ENCODE measurements at regions not wholly inside any gene's neighbourhood (a gene's known extent, or its start where the extent isn't known, plus 50 kb on each side); places are given as distances from the start of the nearest gene placed in this dataset.
"Not testable (repeated sequence)": the region's sequence is repeated elsewhere in the genome, so short reads cannot be mapped to it uniquely, and the experiment has no call there.

DNA sequence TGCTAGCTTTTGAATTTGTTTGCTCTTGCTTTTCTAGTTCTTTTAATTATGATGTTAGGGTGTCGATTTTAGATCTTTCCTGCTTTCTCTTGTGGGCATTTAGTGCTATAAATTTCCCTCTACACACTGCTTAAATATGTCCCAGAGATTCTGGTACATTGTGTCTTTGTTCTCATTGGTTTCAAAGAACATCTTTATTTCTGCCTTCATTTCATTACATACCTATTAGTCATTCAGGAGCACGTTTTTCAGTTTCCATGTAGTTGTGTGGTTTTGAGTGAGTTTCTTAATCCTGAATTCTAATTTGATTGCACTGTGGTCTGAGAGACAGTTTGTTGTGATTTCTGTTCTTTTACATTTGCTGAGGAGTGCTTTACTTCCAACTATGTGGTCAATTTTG is 51.2 kb upstream of the MB21D2 start:
- H3K4me3 ChIP-seq (ENCODE audit: low read depth, low read length), result not testable (repeated sequence)

DNA sequence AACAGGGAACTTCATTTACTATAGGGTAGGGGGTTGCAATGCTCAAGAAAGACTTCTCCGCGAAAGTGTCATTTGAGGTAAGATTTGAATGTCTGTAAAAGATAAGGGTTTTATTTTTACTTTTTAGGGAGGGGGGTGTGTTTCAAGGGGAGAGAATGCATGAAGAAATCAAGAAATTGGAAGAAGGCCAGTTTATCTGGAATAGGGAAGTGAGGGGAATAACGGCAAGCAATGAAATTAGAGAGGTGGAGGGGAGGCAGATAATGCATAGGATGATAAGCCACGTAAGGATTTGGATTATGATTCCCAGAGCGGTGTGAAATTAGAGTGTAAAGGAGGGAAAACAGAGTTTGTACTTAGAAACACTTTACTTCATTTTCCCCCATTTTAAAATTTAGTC is 63.0 kb upstream of the MB21D2 start:
- no peak for TF ChIP-seq CTCF (IDR thresholded peaks at IDR 0.05; ENCODE audit: low read depth, low read length)
- no peak overlapping the region for H3K4me3 ChIP-seq (ENCODE audit: low read depth, low read length)

DNA sequence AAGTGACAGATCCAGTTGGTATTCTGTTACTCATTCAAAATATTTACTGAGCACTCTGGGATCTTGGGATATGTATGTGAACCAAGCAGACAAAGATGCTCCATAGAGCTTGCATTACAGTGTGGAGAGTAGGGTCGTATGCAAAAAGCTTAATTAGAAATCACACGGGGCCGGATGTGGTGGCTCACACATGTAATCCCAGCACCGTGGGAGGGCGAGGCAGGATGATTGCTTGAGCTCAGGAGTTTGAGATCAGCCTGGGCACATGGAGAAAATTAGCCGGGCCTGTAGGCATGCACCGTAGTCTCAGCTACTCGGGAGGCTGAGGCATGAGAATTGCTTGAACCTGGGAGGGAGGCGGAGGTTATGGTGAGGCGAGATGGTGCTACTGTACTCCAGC is 68.7 kb upstream of the MB21D2 start:
- TF ChIP-seq CTCF (IDR thresholded peaks at IDR 0.05; ENCODE audit: low read depth, low read length), result no peak
- no peak overlapping the region for H3K4me3 ChIP-seq (ENCODE audit: low read depth, low read length)

DNA sequence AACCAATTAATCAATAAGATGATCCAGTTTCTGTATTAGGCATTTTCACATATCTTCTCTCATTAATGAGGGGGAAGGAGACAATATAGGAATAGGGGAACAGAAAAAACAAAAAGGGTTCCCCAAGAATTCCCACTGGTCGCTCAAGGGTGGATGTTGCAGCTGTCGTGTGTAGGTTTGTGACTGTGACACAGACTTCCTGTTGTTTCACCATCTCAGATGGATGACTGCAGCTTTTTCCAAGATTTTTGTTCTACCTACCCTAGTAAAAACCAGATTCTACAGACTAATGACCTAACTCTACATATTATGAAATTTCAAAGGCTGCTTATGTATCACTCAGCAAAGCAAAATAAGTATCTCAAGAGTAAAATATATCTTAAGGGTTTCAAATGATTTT is 73.7 kb upstream of the MB21D2 start:
- no peak overlapping the region for H3K4me3 ChIP-seq (ENCODE audit: low read depth, low read length)

DNA sequence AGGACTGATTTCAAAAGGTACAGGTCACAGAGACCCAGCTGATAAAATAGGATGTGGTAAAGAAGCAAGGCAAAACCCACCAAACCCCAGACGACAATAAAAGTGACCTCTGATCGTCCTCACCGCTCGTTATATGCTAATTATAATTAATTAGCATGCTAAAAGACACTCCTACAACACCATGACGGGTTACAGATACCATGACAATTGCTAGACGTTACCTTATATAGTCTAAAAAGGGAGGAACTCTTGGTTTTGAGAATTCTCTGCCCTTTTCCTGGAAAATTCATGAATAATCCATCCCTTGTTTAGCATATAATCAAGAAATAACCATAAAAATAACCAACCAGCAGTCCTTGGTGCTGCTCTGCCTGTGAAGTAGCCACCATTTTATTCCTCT is 74.7 kb upstream of the MB21D2 start:
- no peak overlapping the region for H3K4me3 ChIP-seq (ENCODE audit: low read depth, low read length)
- no peak for TF ChIP-seq CTCF (IDR thresholded peaks at IDR 0.05; ENCODE audit: low read depth, low read length)

More for the DNA sequence above, 73.7 kb upstream of the MB21D2 start:
- TF ChIP-seq CTCF (IDR thresholded peaks at IDR 0.05; ENCODE audit: low read depth, low read length), result no peak

DNA sequence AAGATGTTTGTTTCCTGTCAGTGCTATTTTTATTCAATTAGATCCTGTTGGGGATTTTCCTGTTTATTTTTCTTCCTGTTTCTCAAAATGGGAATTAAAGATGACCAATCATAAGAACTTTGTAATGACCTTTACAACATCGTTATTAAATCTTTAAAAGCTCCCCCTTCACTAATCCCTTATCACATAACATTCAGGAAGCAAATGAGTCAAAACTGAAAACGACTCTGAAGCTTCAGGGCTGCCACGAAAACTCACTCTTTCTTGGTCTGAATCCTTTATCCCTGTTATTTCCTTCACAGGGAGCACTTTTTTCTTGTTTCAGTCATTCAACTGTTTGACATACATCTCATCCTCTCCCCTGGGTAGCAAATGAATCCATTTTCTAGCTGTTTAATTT is 75.8 kb upstream of the MB21D2 start:
- no peak overlapping the region for H3K4me3 ChIP-seq (ENCODE audit: low read depth, low read length)
- no peak for TF ChIP-seq CTCF (IDR thresholded peaks at IDR 0.05; ENCODE audit: low read depth, low read length)

DNA sequence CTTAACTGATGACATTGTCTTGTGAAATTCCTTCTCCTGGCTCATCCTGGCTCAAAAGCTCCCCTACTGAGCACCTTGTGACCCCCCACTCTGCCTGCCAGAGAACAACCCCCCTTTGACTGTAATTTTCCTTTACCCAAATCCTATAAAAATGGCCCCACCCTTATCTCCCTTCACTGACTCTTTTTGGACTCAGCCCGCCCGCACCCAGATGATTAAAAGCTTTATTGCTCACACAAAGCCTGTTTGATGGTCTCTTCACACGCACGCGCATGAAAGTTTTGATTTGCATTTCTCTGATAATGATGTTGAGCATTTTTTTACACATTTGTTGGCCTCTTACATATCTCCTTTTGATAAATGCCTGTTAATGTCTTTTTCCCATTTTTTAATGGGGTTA is 83.5 kb upstream of the MB21D2 start:
- H3K4me3 ChIP-seq (ENCODE audit: low read depth, low read length), result not testable (repeated sequence)

- not testable (repeated sequence) for H3K4me3 ChIP-seq (ENCODE audit: low read depth, low read length)
These were observed 86.0 kb upstream of the MB21D2 start for GRCh38 chr3:193003624-193004023.

DNA sequence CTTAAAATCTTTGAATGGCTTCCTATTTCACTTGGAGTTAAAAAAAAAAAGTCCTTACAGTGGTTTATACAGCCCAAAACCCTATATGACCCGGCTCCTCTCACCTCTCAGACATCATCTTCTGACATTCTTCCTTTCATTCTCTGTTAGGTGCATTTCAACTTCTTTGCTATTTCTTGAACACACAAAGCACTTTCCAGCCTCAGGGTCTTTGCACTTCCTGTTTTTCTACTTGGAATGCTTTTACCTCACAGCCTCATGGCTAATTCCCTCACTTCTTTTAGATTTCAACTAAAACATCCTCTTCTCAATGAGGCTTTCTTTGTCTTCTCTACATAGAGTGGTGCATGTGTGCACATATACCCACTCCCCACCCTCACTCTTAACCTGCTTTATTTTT is 91.0 kb upstream of the MB21D2 start:
- H3K4me3 ChIP-seq (ENCODE audit: low read depth, low read length), result no peak overlapping the region
- no peak for TF ChIP-seq CTCF (IDR thresholded peaks at IDR 0.05; ENCODE audit: low read depth, low read length)

Data from WI38 (cell line).